GM12878 (cell line): ENCODE measurements at regions not wholly inside any gene's neighbourhood (a gene's known extent, or its start where the extent isn't known, plus 50 kb on each side); places are given as distances from the start of the nearest gene placed in this dataset.

Experiments used
- ATAC-seq: fragments of 200-7000 bp; cut with Tn5 transposase; 3 replicates; pipeline ENCODE4 v1.9.1; 2020; ENCODE audit warnings: mild to moderate bottlenecking, moderate library complexity
- BruUV-seq: library from RNA; stranded (reverse); fragments of 400-500 nt; replicated peaks from 2 replicates; lab custom pipeline; 2021; lab: Mats Ljungman, UMichigan
- CTCF ChIA-PET: fragments of 300-600 bp; sonication (Branson Sonifier 250); formaldehyde crosslinking; extraction: SDS; loops from one replicate; lab custom pipeline; 2021; ENCODE audit warnings: inconsistent platforms; lab: Yijun Ruan, JAX
- POLR2A ChIA-PET: fragments of 350-600 bp; formaldehyde crosslinking; extraction: SDS; loops from one replicate; lab custom pipeline; 2021; ENCODE audit warnings: inconsistent platforms; lab: Charles Lee
- RAD21 ChIA-PET: fragments of 300-600 bp; sonication (Branson Sonifier 250); formaldehyde crosslinking; loops from one replicate; lab custom pipeline; 2023; ENCODE audit warnings: antibody characterized with exemption; ENCODE audit not compliant: unreplicated experiment; lab: Charles Lee
- SMC1A ChIA-PET: fragments of 300-600 bp; sonication (Branson Sonifier 250); formaldehyde crosslinking; loops from one replicate; lab custom pipeline; 2023; ENCODE audit not compliant: unreplicated experiment, uncharacterized antibody; lab: Charles Lee
- DNase-seq: peaks from one replicate; pipeline ENCODE4 v3.0.0-alpha.2; 2011; ENCODE audit warnings: low read depth, low spot score
- FAIRE-seq: peaks from 3 replicates; lab custom pipeline; 2011; peaks lifted over from hg19 to GRCh38; lab: Jason Lieb, UNC
- H2AFZ ChIP-seq: 2 replicates; pipeline ENCODE4 v1.6.0; 2011; ENCODE audit warnings: low read depth, low read length, control low read depth; ENCODE audit not compliant: control insufficient read depth
- H3K27ac ChIP-seq: 2 replicates; pipeline ENCODE4 v1.5.1; 2011; ENCODE audit warnings: control low read depth; ENCODE audit not compliant: control insufficient read depth, insufficient read depth
- H3K27me3 ChIP-seq, 2 experiments: replicated peaks in 1 of 2; 2 replicates each; pipeline versions ENCODE4 v1.6.0 to v1.6.1; 2011; ENCODE audit warnings: low read length in 1 of 2; ENCODE audit not compliant: control insufficient read depth in 2 of 2, insufficient read depth in 2 of 2
- H3K36me3 ChIP-seq, 2 experiments: 2 replicates each; pipeline ENCODE4 v1.5.1; 2011; ENCODE audit warnings: low read length in 1 of 2; ENCODE audit not compliant: control insufficient read depth in 2 of 2, insufficient read depth in 2 of 2
- H3K4me1 ChIP-seq: 2 replicates; pipeline ENCODE4 v1.6.1; 2011; ENCODE audit warnings: mild to moderate bottlenecking, low read length, moderate library complexity, mixed read lengths; ENCODE audit not compliant: control insufficient read depth, insufficient read depth
- H3K4me2 ChIP-seq: 2 replicates; pipeline ENCODE4 v1.6.0; 2011; ENCODE audit warnings: control low read depth; ENCODE audit not compliant: control insufficient read depth, insufficient read depth
- H3K4me3 ChIP-seq: fragments of 200-600 bp; sonication (generic); 2 replicates; pipeline ENCODE4 v1.5.1; 2016
- H3K79me2 ChIP-seq: 2 replicates; pipeline ENCODE4 v1.6.0; 2011; ENCODE audit warnings: low read length; ENCODE audit not compliant: control insufficient read depth, insufficient read depth
- H3K9ac ChIP-seq: 2 replicates; pipeline ENCODE4 v1.8.0; 2011; ENCODE audit warnings: low read length, control low read depth, mixed read lengths; ENCODE audit not compliant: control insufficient read depth, insufficient read depth
- H3K9me3 ChIP-seq: replicated peaks from 3 replicates; pipeline ENCODE4 v1.5.1; 2011; ENCODE audit warnings: mild to moderate bottlenecking, low read length; ENCODE audit not compliant: control insufficient read depth, insufficient read depth
- H4K20me1 ChIP-seq: 2 replicates; pipeline ENCODE4 v1.6.0; 2011; ENCODE audit not compliant: control insufficient read depth, insufficient read depth
- ATF2 ChIP-seq: IDR thresholded peaks from 2 replicates; pipeline ENCODE4 v1.6.1; 2012; ENCODE audit warnings: low read length, inconsistent platforms
- BHLHE40 ChIP-seq, 2 experiments: fragments of 450-650 bp in 1 of 2; IDR thresholded peaks; 2 replicates each; pipeline ENCODE4 v1.6.1; 2011 to 2017; ENCODE audit warnings: low read depth in 2 of 2, borderline replicate concordance in 1 of 2, improper control_type of control experiment in 1 of 2, low read length in 1 of 2, mild to moderate bottlenecking in 1 of 2
- CEBPB ChIP-seq, 2 experiments: fragments of 150-350 bp in 1 of 2; IDR thresholded peaks; 2 replicates each; pipeline ENCODE4 v1.6.1; 2012 to 2014; ENCODE audit warnings: low read depth in 2 of 2, low read length in 2 of 2, borderline replicate concordance in 1 of 2, inconsistent platforms in 1 of 2
- CEBPZ ChIP-seq: fragments of 150-350 bp; IDR thresholded peaks from 2 replicates; pipeline ENCODE4 v1.6.1; 2016; ENCODE audit warnings: low read depth, low read length
- CREM ChIP-seq: IDR thresholded peaks from 2 replicates; pipeline ENCODE4 v1.6.1; 2014; ENCODE audit warnings: antibody characterized with exemption, low read depth
- E2F8 ChIP-seq: fragments of 450-650 bp; IDR thresholded peaks from 2 replicates; pipeline ENCODE4 v1.6.1; 2018; ENCODE audit warnings: mild to moderate bottlenecking, low read depth, moderate library complexity; ENCODE audit not compliant: partially characterized antibody
- EGR1 ChIP-seq, 2 experiments: IDR thresholded peaks; 1 replicate in 1 of 2; 2 replicates in 1 of 2; pipeline ENCODE4 v1.6.1; 2011 to 2012; ENCODE audit warnings: low read depth in 2 of 2, low read length in 2 of 2, borderline replicate concordance in 1 of 2, mild to moderate bottlenecking in 1 of 2, moderate library complexity in 1 of 2
- EP300 ChIP-seq, 2 experiments: fragments of 150-350 bp in 1 of 2; IDR thresholded peaks; 2 replicates each; pipeline ENCODE4 v1.6.1; 2011 to 2012; ENCODE audit warnings: low read depth in 2 of 2, low read length in 2 of 2, borderline replicate concordance in 1 of 2, improper control_type of control experiment in 1 of 2, inconsistent platforms in 1 of 2; ENCODE audit not compliant: control insufficient read depth in 1 of 2
- MYB ChIP-seq: fragments of 150-350 bp; IDR thresholded peaks from 2 replicates; pipeline ENCODE4 v1.6.1; 2014; ENCODE audit warnings: mild to moderate bottlenecking, low read depth, low read length, borderline replicate concordance
- SPI1 ChIP-seq: IDR thresholded peaks from 2 replicates; pipeline ENCODE4 v1.6.1; 2011; ENCODE audit warnings: low read depth, mild to moderate bottlenecking, low read length, moderate library complexity, borderline replicate concordance; ENCODE audit not compliant: insufficient read depth
- SREBF2 ChIP-seq: IDR thresholded peaks from 2 replicates; pipeline ENCODE4 v1.6.1; 2012; ENCODE audit warnings: mild to moderate bottlenecking, low read length
- SRF ChIP-seq, 2 experiments: IDR thresholded peaks; 2 replicates each; pipeline ENCODE4 v1.6.1; 2011; ENCODE audit warnings: low read depth in 2 of 2, low read length in 2 of 2, mild to moderate bottlenecking in 1 of 2, moderate library complexity in 1 of 2
- SUPT20H ChIP-seq: IDR thresholded peaks from 2 replicates; pipeline ENCODE4 v1.6.1; 2011; ENCODE audit warnings: low read depth, mild to moderate bottlenecking, low read length, moderate library complexity, borderline replicate concordance; ENCODE audit not compliant: control insufficient read depth
- ZNF217 ChIP-seq: fragments of 450-650 bp; IDR thresholded peaks from 2 replicates; pipeline ENCODE4 v1.6.1; 2017; ENCODE audit warnings: antibody characterized with exemption, mild to moderate bottlenecking
- ZNF274 ChIP-seq: IDR thresholded peaks from one replicate; pipeline ENCODE4 v1.8.0; 2011; ENCODE audit not compliant: insufficient read length, insufficient read depth
- ZSCAN29 ChIP-seq: fragments of 450-650 bp; IDR thresholded peaks from 2 replicates; pipeline ENCODE4 v1.6.1; 2017; ENCODE audit warnings: mild to moderate bottlenecking, moderate library complexity
- WGBS: methylation state at CpG from one replicate; pipeline ENCODE4 v1.1.6; 2016; ENCODE audit warnings: low lambda C conversion rate; ENCODE audit not compliant: insufficient replicate concordance, insufficient coverage; ENCODE audit errors: missing lambda C conversion rate; 5-methylcytosine and 5-hydroxymethylcytosine counted together
- in situ Hi-C: fragments of 300-500 bp; cut with MboI; formaldehyde crosslinking; loops from 9 replicates; pipeline ENCODE4 v1.14.3; 2018; ENCODE audit warnings: mixed read lengths
- intact Hi-C: fragments of 100-400 bp; cut with micrococcal nuclease; formaldehyde crosslinking; loops from one replicate; pipeline ENCODE4 v1.14.2; 2022; ENCODE audit not compliant: unreplicated experiment

- Histone ChIP-seq H3K4me2 (no peak overlapping the region), H3K27ac (no peak overlapping the region), H3K27me3 (no peaks in the 10 kb centered on the region), H3K4me1 (no peaks in the 10 kb centered on the region), H4K20me1 (no peaks in the 10 kb centered on the region), H3K79me2 (no peaks in the 10 kb centered on the region), H3K4me3 (no peak overlapping the region), H3K9ac (no peak overlapping the region), H3K9me3 (no peaks in the 10 kb centered on the region), H2AFZ (no peak overlapping the region), H3K36me3 (no peaks in the 10 kb centered on the region)
- WGBS, result 65% methylated on average over 2 of the region's 2 CpGs
- ChIA-PET CTCF (no interaction called here), SMC1A (no interaction called here), RAD21 (no interaction called here), POLR2A (no interaction called here)
- BruUV-seq, result no TSS peak
- DNase-seq, result no peak
- intact Hi-C loops (no loop called here), in situ Hi-C loops (no loop called here)
- no peak for ATAC-seq
- no peak for FAIRE-seq
- TF ChIP-seq E2F8 (no peak), CEBPZ (no peak), EP300 (IDR thresholded peaks at IDR 0.05; ENCODE audit: borderline replicate concordance in 1 of 2, control insufficient read depth in 1 of 2, low read depth in 2 of 2, low read length in 2 of 2) (no peak), SRF (IDR thresholded peaks at IDR 0.05; ENCODE audit: low read depth in 2 of 2, low read length in 2 of 2) (no peak), SUPT20H (no peak), ATF2 (no peak), SREBF2 (no peak), CREM (no peak), SPI1 (no peak), BHLHE40 (IDR thresholded peaks at IDR 0.05; ENCODE audit: borderline replicate concordance in 1 of 2, low read depth in 2 of 2, low read length in 1 of 2) (no peak), MYB (no peak), ZNF274 (no peak), ZNF217 (no peak), EGR1 (IDR thresholded peaks at IDR 0.05; ENCODE audit: borderline replicate concordance in 1 of 2, low read depth in 2 of 2, low read length in 2 of 2) (no peak), CEBPB (IDR thresholded peaks at IDR 0.05; ENCODE audit: borderline replicate concordance in 1 of 2, low read depth in 2 of 2, low read length in 2 of 2) (no peak), ZSCAN29 (no peak)
These were observed 65.1 kb upstream of the SLC66A3 start for GRCh38 chr2:11090187-11090586.
